ENCODE measurements at regions not wholly inside any gene's neighbourhood (a gene's known extent, or its start where the extent isn't known, plus 50 kb on each side); places are given as distances from the start of the nearest gene placed in this dataset.

- no peak overlapping the region for H2AFZ ChIP-seq (ENCODE audit: low read length)
- 0 out of 2 replicates have a peak, but pooled peaks cover 2% of the 10 kb centered on the region for H3F3A ChIP-seq (ENCODE audit: low read depth)
- no peak overlapping the region for H3K9ac ChIP-seq (ENCODE audit: low read depth, low read length, poor library complexity, severe bottlenecking)
- H3K4me1 ChIP-seq (ENCODE audit: insufficient read depth, low read length, poor library complexity, severe bottlenecking) = no peaks in the 10 kb centered on the region
- H3K36me3 ChIP-seq (ENCODE audit: insufficient read depth, low read length) = no peaks in the 10 kb centered on the region
- no peaks in the 10 kb centered on the region for H3K79me2 ChIP-seq (ENCODE audit: insufficient read depth, low read length)
- no peaks in the 10 kb centered on the region for H4K20me1 ChIP-seq (ENCODE audit: insufficient read depth, low read length, poor library complexity, severe bottlenecking)
- H3K9me2 ChIP-seq (replicated peaks; ENCODE audit: low read depth, low read length) = no peaks in the 10 kb centered on the region
- peaks cover 14% of the 10 kb centered on the region; the same call in 1 of the 2 replicates for H3K9me3 ChIP-seq (ENCODE audit: insufficient read depth, low read depth, low read length)
- H3K4me2 ChIP-seq (ENCODE audit: low read depth, low read length, poor library complexity, severe bottlenecking) = no peak overlapping the region
- TF ChIP-seq CTCF (conservative IDR thresholded peaks at IDR 0.05; ENCODE audit: low read length) = no peak
- no peak for TF ChIP-seq EZH2phosphoT487 (IDR thresholded peaks at IDR 0.05; ENCODE audit: borderline replicate concordance)
- H3K4me3 ChIP-seq (ENCODE audit: low read length, poor library complexity, severe bottlenecking) = no peak overlapping the region
- no peaks in the 10 kb centered on the region for H3K27me3 ChIP-seq (ENCODE audit: insufficient read depth, low read length, poor library complexity, severe bottlenecking)
Measured at GRCh38 chr3:194800002-194800401, 114.3 kb downstream of the FAM43A start.

- H3K4me1 ChIP-seq (ENCODE audit: insufficient read depth, low read length, poor library complexity, severe bottlenecking) = no peaks in the 10 kb centered on the region
- no peaks in the 10 kb centered on the region; the same call in 1 of the 2 replicates for H3K9me3 ChIP-seq (ENCODE audit: insufficient read depth, low read depth, low read length)
- H3K9ac ChIP-seq (ENCODE audit: low read depth, low read length, poor library complexity, severe bottlenecking) = no peak overlapping the region
- H3K4me2 ChIP-seq (ENCODE audit: low read depth, low read length, poor library complexity, severe bottlenecking) = no peak overlapping the region
- no peak overlapping the region for H3K4me3 ChIP-seq (ENCODE audit: low read length, poor library complexity, severe bottlenecking)
- TF ChIP-seq EZH2phosphoT487 (IDR thresholded peaks at IDR 0.05; ENCODE audit: borderline replicate concordance) (no peak), CTCF (conservative IDR thresholded peaks at IDR 0.05; ENCODE audit: low read length) (no peak)
- H2AFZ ChIP-seq (ENCODE audit: low read length) = no peak overlapping the region
- no peaks in the 10 kb centered on the region for H3K79me2 ChIP-seq (ENCODE audit: insufficient read depth, low read length)
- H3K9me2 ChIP-seq (replicated peaks; ENCODE audit: low read depth, low read length) = no peaks in the 10 kb centered on the region
- no peaks in the 10 kb centered on the region for H3F3A ChIP-seq (ENCODE audit: low read depth)
- H3K27me3 ChIP-seq (ENCODE audit: insufficient read depth, low read length, poor library complexity, severe bottlenecking) = no peaks in the 10 kb centered on the region
- no peaks in the 10 kb centered on the region for H4K20me1 ChIP-seq (ENCODE audit: insufficient read depth, low read length, poor library complexity, severe bottlenecking)
- no peaks in the 10 kb centered on the region for H3K36me3 ChIP-seq (ENCODE audit: insufficient read depth, low read length)
Measured at GRCh38 chr3:194801461-194802432, 116.1 kb downstream of the FAM43A start.

GRCh38 chr3:194804796-194805195, 119.1 kb downstream of the FAM43A start:
- H3K4me1 ChIP-seq (ENCODE audit: insufficient read depth, low read length, poor library complexity, severe bottlenecking) = no peaks in the 10 kb centered on the region
- H3K36me3 ChIP-seq (ENCODE audit: insufficient read depth, low read length) = no peaks in the 10 kb centered on the region
- H3K9ac ChIP-seq (ENCODE audit: low read depth, low read length, poor library complexity, severe bottlenecking) = no peak overlapping the region
- H3K27me3 ChIP-seq (ENCODE audit: insufficient read depth, low read length, poor library complexity, severe bottlenecking) = no peaks in the 10 kb centered on the region
- H3F3A ChIP-seq (ENCODE audit: low read depth) = no peaks in the 10 kb centered on the region
- TF ChIP-seq CTCF (conservative IDR thresholded peaks at IDR 0.05; ENCODE audit: low read length) (no peak), EZH2phosphoT487 (IDR thresholded peaks at IDR 0.05; ENCODE audit: borderline replicate concordance) (no peak)
- no peaks in the 10 kb centered on the region for H4K20me1 ChIP-seq (ENCODE audit: insufficient read depth, low read length, poor library complexity, severe bottlenecking)
- H2AFZ ChIP-seq (ENCODE audit: low read length) = no peak overlapping the region
- H3K4me2 ChIP-seq (ENCODE audit: low read depth, low read length, poor library complexity, severe bottlenecking) = no peak overlapping the region
- H3K9me2 ChIP-seq (replicated peaks; ENCODE audit: low read depth, low read length) = no peaks in the 10 kb centered on the region
- no peaks in the 10 kb centered on the region for H3K79me2 ChIP-seq (ENCODE audit: insufficient read depth, low read length)
- H3K4me3 ChIP-seq (ENCODE audit: low read length, poor library complexity, severe bottlenecking) = no peak overlapping the region
- no peaks in the 10 kb centered on the region for H3K9me3 ChIP-seq (ENCODE audit: insufficient read depth, low read depth, low read length)

Measured in Loucy (cell line).